OCI-LY7 (cell line): ENCODE measurements at regions not wholly inside any gene's neighbourhood (a gene's known extent, or its start where the extent isn't known, plus 50 kb on each side); places are given as distances from the start of the nearest gene placed in this dataset.

ENCODE experiments used
- BruUV-seq: library from RNA; stranded (reverse); fragments of 400-500 nt; replicated peaks from 2 replicates; lab custom pipeline; 2021; lab: Mats Ljungman, UMichigan
- CTCF ChIA-PET: fragments of 300-600 bp; sonication (Branson Sonifier 250); formaldehyde crosslinking; loops from one replicate; lab custom pipeline; 2022; ENCODE audit warnings: antibody characterized with exemption; ENCODE audit not compliant: unreplicated experiment; lab: Charles Lee
- POLR2A ChIA-PET: fragments of 300-600 bp; sonication (Branson Sonifier 250); formaldehyde crosslinking; loops from one replicate; lab custom pipeline; 2022; ENCODE audit warnings: antibody characterized with exemption; lab: Charles Lee
- DNase-seq: peaks from one replicate; pipeline ENCODE4 v3.0.0-alpha.2; 2015; ENCODE audit warnings: low spot score
- H2AFZ ChIP-seq: fragments of 200-600 bp; sonication (generic), shearing (Covaris generic); 2 replicates; pipeline ENCODE4 v1.6.1; 2014; ENCODE audit warnings: mild to moderate bottlenecking, antibody characterized with exemption, low read length, moderate library complexity
- H3K27ac ChIP-seq: fragments of 200-600 bp; sonication (generic); 2 replicates; pipeline ENCODE4 v1.5.1; 2014; ENCODE audit warnings: mixed run types, low read depth, mild to moderate bottlenecking, moderate library complexity, low read length, inconsistent platforms; ENCODE audit not compliant: poor library complexity, severe bottlenecking
- H3K36me3 ChIP-seq: fragments of 200-600 bp; sonication (generic); 2 replicates; pipeline ENCODE4 v1.6.1; 2014; ENCODE audit warnings: mild to moderate bottlenecking, antibody characterized with exemption, low read length, moderate library complexity, mixed read lengths; ENCODE audit not compliant: insufficient read depth
- H3K4me1 ChIP-seq: fragments of 200-600 bp; sonication (generic); 2 replicates; pipeline ENCODE4 v1.5.1; 2014; ENCODE audit warnings: mild to moderate bottlenecking, low read length; ENCODE audit not compliant: insufficient read depth, poor library complexity, severe bottlenecking
- H3K4me2 ChIP-seq: fragments of 200-600 bp; sonication (generic); 2 replicates; pipeline ENCODE4 v1.6.1; 2014; ENCODE audit warnings: mild to moderate bottlenecking, low read length
- H3K4me3 ChIP-seq: fragments of 200-600 bp; sonication (generic); 2 replicates; pipeline ENCODE4 v1.5.1; 2014; ENCODE audit warnings: mild to moderate bottlenecking, low read depth, low read length; ENCODE audit not compliant: poor library complexity, severe bottlenecking
- H3K79me2 ChIP-seq: fragments of 200-600 bp; sonication (generic); 2 replicates; pipeline ENCODE4 v1.6.1; 2016; ENCODE audit warnings: low read depth, mild to moderate bottlenecking, low read length, moderate library complexity, mixed read lengths; ENCODE audit not compliant: insufficient read depth
- H3K9me2 ChIP-seq: fragments of 200-600 bp; sonication (generic); 2 replicates; pipeline ENCODE4 v1.6.1; 2016; ENCODE audit warnings: mild to moderate bottlenecking, low read length, mixed read lengths; ENCODE audit not compliant: insufficient read depth
- H3K9me3 ChIP-seq: fragments of 200-600 bp; sonication (generic); 2 replicates; pipeline ENCODE4 v1.6.1; 2014; ENCODE audit warnings: mild to moderate bottlenecking, mixed run types, low read length, mixed read lengths
- H4K20me1 ChIP-seq: fragments of 200-600 bp; sonication (generic); 2 replicates; pipeline ENCODE4 v1.6.1; 2014; ENCODE audit warnings: mild to moderate bottlenecking, antibody characterized with exemption, low read length, moderate library complexity, mixed read lengths; ENCODE audit not compliant: insufficient read depth
- EZH2phosphoT487 ChIP-seq: fragments of 200-600 bp; sonication (generic); IDR thresholded peaks from 2 replicates; pipeline ENCODE4 v1.6.1; 2018; ENCODE audit warnings: low read depth, borderline replicate concordance, mild to moderate bottlenecking, mixed run types, antibody characterized with exemption, low read length, moderate library complexity, mixed read lengths
- intact Hi-C: fragments of 100-400 bp; cut with micrococcal nuclease; formaldehyde crosslinking; loops from one replicate; pipeline ENCODE4 v1.10.0; 2022; ENCODE audit not compliant: unreplicated experiment
- TF ChIP-seq, protein P1 (sequence below): fragments of 200-600 bp; sonication (generic); conservative IDR thresholded peaks from 2 replicates; pipeline ENCODE4 v1.5.1; 2014; ENCODE audit warnings: mild to moderate bottlenecking, antibody characterized with exemption, low read length, moderate library complexity, mixed read lengths

DNA sequence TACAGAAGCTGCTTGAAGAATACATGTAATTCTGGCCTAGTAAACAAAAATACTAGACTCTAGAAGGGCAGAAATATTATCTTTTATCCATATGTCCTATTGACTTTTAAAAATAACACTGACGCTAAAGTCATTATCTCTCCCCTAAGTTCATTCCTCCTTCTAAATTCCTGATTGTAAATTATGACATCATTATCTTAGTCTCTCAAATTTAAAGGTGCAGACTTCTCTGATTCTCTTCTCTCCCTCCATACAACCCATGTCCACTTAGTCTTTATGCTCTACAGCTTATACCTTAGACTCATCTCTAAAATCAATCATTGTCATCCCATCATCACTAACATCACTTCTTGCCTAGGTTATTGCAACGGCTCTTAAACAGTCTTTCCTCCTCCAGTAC lies 327.9 kb upstream of the GRIA3 start:
- H3K9me2 ChIP-seq, result no peaks in the 10 kb centered on the region
- H3K4me2 ChIP-seq, result no peak overlapping the region
- H4K20me1 ChIP-seq, result no peaks in the 10 kb centered on the region
- H3K9me3 ChIP-seq, result no peaks in the 10 kb centered on the region
- H3K4me1 ChIP-seq, result no peaks in the 10 kb centered on the region
- ChIA-PET POLR2A (no interaction called here), CTCF (no interaction called here)
- no peak for TF ChIP-seq EZH2phosphoT487
- TF ChIP-seq, protein P1, sequence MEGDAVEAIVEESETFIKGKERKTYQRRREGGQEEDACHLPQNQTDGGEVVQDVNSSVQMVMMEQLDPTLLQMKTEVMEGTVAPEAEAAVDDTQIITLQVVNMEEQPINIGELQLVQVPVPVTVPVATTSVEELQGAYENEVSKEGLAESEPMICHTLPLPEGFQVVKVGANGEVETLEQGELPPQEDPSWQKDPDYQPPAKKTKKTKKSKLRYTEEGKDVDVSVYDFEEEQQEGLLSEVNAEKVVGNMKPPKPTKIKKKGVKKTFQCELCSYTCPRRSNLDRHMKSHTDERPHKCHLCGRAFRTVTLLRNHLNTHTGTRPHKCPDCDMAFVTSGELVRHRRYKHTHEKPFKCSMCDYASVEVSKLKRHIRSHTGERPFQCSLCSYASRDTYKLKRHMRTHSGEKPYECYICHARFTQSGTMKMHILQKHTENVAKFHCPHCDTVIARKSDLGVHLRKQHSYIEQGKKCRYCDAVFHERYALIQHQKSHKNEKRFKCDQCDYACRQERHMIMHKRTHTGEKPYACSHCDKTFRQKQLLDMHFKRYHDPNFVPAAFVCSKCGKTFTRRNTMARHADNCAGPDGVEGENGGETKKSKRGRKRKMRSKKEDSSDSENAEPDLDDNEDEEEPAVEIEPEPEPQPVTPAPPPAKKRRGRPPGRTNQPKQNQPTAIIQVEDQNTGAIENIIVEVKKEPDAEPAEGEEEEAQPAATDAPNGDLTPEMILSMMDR, result no peak
- H3K79me2 ChIP-seq, result no peaks in the 10 kb centered on the region
- intact Hi-C loops, result no loop called here
- no peak overlapping the region for H3K27ac ChIP-seq
- no peak for DNase-seq
- H3K36me3 ChIP-seq, result no peaks in the 10 kb centered on the region
- no peak overlapping the region for H2AFZ ChIP-seq
- no TSS peak for BruUV-seq
- no peak overlapping the region for H3K4me3 ChIP-seq

- Histone ChIP-seq H3K27ac (no peak overlapping the region), H3K4me3 (no peak overlapping the region), H4K20me1 (no peaks in the 10 kb centered on the region), H3K36me3 (no peaks in the 10 kb centered on the region), H3K4me1 (no peaks in the 10 kb centered on the region), H2AFZ (no peak overlapping the region), H3K79me2 (no peaks in the 10 kb centered on the region), H3K9me3 (no peaks in the 10 kb centered on the region), H3K4me2 (no peak overlapping the region), H3K9me2 (no peaks in the 10 kb centered on the region)
- CTCF ChIA-PET, result no interaction called here
- no TSS peak for BruUV-seq
- intact Hi-C loops, result no loop called here
- DNase-seq, result no peak
- TF ChIP-seq, protein P1, result no peak
- no peak for TF ChIP-seq EZH2phosphoT487
- POLR2A ChIA-PET, result interaction anchor here (0.5 kb wide), 1 partner anchor 28 kb away, joined by 4 read pairs; no protein-coding TSS in a partner anchor
Observed at GRCh38 chrX:122857734-122858133, 326.3 kb upstream of the GRIA3 start.

- DNase-seq, result no peak
- TF ChIP-seq, protein P1, result no peak
- no peak for TF ChIP-seq EZH2phosphoT487
- ChIA-PET CTCF (no interaction called here), POLR2A (no interaction called here)
- Histone ChIP-seq H2AFZ (no peak overlapping the region), H3K4me3 (no peak overlapping the region), H3K4me1 (no peaks in the 10 kb centered on the region), H3K36me3 (no peaks in the 10 kb centered on the region), H3K27ac (no peak overlapping the region), H3K79me2 (no peaks in the 10 kb centered on the region), H4K20me1 (no peaks in the 10 kb centered on the region), H3K9me3 (no peaks in the 10 kb centered on the region), H3K9me2 (no peaks in the 10 kb centered on the region), H3K4me2 (no peak overlapping the region)
- intact Hi-C loops, result no loop called here
- no TSS peak for BruUV-seq
Observed at GRCh38 chrX:122863067-122863466, 321.0 kb upstream of the GRIA3 start.
